Stimulated activated CD8-positive, alpha-beta memory T cell treated with anti-CD3 and anti-CD28 coated beads, Interleukin-7, amount 100 ng/mL, for 4 hours (primary cell): ENCODE measurements at regions not wholly inside any gene's neighbourhood (a gene's known extent, or its start where the extent isn't known, plus 50 kb on each side); places are given as distances from the start of the nearest gene placed in this dataset.

Source experiments
- DNase-seq, 2 donors: peaks; one replicate each; pipeline ENCODE4 v3.0.0-alpha.2; 2020; ENCODE audit warnings: low read depth in 2 of 2

DNA sequence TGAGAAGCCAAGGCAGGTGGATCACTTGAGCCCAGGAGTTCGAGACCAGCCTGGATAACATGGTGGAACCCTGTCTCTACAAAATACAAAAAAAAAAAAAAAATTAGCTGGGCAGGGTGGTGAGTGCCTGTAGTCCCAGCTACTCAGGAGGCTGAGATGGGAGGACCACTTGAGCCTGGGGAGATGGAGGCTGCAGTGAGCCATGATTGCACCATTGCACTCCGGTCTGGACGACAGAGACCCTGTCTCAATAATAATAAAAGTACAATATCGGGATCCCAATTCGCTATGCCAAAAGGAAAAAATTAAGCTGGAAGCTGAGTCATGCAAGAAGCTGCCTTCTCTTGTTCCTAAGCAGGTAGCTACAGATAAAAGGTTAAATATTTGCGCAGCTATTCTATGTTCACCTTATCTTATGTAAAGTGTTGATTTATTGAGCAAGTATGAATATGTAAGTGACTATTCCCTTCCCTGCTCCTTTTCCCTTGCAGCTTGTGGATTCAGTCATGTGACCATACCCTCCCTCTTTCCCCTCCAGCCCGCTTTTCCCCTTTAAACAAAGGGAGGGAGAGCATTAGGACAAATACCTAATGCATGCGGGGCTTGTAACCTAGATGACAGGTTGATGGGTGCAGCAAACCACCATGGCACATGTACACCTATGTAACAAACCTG is 112.0 kb downstream of the LITAF start:
- DNase-seq, result no peak

DNA sequence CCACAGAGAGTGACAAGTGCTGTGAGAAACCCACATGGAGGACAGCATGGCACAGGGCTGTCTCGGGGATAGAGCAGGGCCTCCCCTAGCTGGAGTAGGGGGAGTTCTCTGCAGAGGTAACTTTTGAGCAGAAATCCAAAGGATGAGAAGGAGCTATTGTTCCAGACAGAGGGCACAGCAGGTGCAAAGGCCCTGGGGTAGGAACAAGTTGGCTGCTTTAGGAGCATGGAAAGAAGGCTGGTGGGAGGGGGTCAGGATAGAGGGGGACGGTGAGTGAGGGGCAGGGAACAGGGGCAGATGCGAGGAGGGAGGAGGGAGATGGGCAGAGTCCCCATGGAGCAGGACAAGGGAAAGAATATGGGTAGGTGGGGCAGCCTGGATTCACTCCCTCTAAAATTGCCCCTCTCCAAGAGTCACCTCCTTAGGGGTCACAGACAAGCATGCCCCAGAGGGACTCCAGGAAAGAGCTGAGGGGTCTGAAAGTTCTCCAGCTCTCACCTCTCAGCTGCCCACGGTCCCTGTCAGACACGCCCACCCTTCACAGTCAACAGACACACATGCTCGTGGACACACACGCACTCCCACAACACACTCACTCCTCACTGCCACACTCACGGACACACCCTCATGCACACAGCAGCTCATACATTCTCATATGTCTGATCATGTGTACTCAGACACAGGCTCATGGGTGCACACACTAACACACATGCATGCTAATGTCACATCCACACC is 110.7 kb downstream of the LITAF start:
- no peak for DNase-seq

DNA sequence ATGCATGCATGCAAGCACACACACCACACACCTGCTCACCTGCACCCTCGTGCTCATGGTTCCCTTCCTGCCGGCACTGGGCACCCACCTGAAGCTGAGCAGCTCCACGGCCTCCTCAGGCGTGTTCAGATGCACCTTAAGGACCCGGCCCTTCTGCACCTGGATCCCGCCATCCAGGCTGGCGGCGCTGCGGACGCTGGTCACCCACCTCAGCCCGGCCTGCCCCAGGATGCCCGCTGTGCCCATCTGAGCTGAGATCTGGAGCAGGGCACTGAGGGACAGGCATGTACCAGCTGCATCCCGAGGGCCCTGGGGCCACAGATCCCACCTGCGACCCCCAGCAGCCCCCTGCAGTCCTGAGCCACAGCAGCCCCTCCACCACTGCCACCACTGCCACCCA is 110.0 kb downstream of the LITAF start:
- no peak for DNase-seq

DNA sequence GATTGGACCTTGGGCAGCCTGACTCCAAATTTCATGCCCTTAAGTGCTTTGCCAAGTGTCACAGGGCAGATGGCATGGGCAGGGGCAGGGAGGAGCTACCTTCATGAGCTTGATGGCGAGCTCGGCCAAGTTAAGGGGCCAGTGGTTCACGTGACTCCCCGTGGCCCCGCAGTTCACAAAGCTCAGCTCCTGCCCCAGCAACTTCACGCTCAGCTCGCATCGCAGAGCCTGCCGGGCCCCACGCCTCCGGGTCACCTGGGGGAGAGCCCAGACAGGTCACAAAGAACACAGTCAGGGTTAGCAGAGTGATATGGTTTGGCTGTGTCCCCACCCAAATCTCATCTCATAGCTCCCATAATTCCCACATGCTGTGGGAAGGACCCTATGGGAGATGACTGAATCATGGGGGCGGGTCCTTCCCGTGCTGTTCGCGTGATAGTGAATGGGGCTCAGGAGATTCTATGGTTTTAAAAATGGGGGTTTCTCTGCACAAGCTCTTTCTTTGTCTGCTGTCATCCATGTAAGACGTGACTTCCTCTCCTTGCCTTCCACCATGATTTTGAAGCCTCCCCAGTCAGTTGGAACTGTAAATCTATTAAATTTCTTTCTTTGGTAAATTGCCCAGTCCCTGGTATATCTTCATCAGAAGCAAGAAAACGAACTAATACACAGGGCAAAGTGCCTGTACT is 108.1 kb downstream of the LITAF start:
- DNase-seq, result no peak

DNA sequence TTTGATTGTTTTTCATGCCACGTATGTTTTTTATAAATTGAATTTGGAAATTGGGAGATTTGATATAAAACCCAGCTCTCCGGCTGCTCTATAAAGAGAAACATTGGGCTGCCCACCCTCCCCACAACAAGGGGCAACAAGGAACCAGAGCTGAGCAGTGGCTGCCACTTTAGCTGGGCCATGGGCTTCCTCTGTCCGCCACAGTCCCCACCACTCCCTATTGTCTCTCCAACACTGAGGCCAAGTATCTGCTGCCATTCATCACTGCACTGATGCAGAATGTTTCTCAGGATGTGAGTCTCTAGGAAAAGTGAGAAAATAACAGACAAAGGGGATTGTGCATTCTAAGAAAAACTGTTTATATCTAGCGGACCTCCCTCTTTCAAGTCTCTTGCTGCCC is 106.8 kb downstream of the LITAF start:
- DNase-seq, result no peak

DNA sequence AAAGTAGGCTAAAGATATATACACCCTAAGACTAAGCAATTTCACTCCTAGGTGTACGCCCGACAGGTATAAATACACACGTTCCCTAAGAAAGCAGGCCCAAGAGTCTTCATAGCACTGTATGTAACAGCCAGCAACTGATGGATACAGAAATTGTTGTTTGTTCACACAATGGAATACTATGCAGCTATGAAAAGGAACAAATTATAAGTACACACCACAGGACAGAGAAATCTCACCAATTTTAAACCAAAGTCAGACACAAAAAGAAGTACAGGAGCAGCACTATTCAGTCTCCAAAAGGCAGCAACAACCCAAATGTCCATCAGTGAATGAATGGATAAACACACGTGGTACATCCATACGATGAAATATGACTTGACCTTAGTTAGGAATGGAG is 106.1 kb downstream of the LITAF start:
- DNase-seq, result no peak

DNA sequence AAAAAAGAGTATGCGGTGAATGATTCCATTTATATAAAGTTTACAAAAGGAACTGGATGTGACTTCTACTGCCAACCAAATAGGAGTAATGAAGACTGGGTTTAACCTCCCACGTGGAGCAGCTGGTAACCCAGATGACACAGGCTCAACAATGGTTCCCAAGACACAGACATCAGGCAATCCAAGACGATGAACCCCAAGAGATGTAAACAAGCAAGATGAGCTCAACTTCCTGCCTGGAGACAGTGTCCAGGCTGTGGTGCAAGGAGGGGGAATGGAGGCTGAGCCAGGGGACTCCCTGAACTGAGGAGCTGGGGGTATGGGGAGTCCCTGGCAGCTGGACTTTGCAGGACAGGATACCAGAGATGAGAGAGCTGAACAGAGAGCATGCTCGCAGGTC is 104.7 kb downstream of the LITAF start:
- DNase-seq, result no peak

DNA sequence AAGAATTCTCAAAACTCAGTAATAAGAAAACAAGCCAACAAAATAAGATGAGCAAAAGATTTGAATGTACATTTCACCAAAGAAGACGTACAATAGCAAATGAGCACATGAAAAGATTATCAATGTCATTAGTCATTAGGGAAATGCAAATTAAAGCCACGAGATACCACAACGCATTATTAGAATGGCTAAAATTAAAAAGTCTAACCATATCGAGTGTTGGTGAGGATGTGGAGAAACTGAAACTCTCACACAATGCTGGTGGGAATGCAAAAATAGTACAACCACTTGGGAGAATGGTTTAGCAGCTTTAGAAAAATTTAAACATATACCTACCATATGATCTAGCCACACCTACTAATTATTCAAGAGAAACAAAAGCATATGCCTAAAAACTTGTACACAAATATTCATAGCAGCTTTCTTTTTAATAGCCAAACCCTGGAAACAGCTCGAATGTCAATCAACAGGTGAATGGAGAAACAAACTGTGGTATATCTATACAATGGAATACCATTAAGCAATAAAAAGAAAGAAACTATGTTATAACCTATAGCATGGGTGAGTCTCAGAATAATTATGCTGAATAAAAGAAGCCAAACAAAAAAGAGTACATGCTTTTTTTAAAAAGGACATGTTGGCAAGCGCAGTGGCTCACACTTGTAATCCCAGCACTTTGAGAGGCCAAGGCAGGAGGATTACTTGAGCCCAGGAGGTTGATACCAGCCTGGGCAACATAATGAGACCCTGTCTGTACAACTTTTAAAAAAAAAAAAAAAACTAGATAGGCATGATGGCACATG is 103.6 kb downstream of the LITAF start:
- no peak for DNase-seq

DNA sequence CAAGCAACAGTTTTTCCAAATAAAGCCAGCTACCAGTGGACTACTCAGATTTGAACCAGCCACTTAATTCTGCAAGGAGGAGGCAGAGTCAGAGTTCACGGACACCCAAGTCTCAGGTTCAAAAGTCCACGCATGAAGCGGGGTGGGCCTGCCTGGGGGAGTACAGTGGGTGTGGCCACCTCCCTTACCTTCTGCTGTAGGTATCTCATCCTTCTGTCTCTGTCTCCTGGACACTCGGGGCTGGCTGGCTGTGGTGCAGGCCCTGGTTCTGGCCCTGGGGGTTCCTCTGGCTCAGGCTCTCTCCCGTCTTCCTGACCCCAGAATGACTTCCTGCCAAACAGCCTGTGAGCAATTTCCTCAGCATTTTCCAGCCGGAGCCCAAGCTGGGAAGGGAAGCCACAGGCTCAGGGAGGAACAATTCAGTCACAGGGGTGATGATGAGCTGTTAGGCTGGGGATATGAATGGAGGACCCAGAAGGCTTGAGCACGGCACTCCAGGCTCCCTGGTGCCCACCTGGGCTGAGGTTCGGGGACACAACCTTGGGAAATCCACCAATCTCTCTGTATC is 101.9 kb downstream of the LITAF start:
- DNase-seq, result no peak

DNA sequence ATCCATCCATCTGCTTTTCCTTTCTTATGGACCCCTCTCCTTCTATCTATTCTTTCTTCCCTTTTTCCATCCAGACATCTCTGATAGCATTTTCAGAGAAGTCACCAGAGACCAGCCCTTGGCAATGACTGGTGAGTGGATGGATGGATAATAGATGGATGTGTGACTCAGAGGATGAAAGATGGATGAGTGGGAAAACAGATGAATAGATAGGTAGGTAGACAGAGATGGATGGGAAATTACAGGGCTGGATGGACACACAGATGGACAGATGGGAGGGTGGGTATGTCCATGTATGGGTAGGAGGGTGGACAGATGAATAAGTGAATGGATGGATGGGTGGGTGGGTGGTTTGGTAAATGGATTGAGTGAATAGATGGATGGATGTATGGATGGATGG is 101.0 kb downstream of the LITAF start:
- no peak for DNase-seq

DNA sequence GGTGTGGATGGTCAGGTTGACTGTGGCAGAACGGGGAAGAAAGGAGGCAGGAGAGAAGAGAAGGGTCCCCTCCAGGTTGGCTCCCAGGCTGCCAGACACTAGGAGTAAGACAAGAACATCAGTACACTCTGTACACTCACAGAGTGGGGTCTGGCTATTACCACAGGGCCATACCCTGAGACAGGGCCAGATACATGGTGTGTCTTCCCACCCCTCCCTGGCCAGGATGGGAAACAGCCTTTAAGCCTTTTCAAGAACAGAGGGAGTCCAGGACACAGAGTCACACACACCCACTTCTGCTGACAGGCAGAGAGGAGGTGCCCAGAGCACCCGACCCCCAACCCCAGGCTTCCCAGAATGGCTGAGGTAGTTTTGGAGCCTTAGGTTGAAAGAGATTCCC is 99.4 kb downstream of the LITAF start:
- no peak for DNase-seq

DNA sequence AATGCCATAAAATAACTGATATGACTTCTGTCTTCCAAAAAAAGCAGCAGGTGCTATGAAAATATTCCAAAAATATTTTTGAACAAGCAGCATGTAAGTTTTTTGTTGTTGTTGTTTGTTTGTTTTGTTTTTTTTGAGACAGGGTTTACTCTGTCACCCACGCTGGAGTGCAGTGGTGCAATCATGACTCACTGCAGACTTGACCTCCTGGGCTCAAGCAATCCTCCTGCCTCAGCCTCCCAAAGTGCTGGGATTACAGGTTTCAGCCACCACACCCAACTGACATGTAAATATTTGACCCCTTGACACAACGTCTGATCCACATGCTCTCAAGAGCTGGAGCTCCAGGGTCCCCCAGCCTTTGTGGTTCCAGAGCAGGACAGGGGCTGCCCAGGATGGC is 98.4 kb downstream of the LITAF start:
- no peak for DNase-seq

DNA sequence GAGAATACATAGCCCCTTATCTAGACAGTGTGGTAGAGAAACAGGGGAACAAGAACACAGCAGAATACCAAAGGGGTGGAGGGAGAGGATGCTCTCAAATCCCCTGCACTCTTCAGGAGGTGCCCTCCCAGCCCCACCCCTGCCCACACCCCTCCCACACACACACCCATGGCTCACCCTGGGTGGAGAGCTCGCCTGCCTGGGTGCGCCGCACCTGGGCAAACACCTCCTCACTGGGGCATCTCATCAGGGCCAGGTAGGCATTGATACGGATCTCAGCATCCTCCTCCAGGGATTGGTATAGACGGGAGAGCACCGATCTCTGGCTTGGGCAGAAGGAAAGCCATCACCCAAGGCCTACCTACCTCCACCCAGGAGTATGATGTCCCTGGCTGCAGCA is 95.2 kb downstream of the LITAF start:
- no peak for DNase-seq

DNA sequence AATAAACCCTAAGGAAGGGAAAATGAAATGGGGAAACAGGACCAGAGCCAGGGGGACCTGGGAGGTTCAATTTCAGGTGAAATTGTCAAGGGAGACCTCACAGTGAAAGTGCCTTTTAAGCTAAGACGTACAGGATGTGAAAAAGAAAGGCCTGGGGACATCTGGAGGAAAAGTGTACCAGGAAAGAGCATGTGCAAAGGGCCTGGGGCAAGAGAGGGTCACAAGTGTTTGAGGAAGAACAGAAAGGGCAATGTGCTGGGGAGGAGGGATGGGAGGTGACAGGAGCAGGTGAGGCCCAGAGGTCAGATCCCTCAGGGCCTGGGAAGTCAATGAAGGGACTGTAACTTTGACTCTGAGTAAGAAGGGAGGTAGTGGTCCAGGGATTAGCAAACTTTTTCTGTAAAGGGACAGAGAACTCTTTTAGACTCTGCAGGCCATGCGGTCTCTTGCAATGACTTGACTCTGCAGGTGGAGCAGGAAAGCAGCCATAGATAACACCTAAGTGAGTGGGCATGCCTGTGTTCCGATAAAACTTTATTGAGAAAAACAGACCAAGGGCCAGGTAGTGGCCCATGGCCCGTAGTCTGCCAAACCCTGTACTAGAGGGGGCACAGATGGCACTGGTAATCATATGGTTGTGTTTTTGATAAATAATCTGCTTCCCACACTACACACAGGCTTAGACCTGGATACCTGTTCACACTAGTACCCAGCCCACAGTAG is 93.8 kb downstream of the LITAF start:
- no peak for DNase-seq

DNA sequence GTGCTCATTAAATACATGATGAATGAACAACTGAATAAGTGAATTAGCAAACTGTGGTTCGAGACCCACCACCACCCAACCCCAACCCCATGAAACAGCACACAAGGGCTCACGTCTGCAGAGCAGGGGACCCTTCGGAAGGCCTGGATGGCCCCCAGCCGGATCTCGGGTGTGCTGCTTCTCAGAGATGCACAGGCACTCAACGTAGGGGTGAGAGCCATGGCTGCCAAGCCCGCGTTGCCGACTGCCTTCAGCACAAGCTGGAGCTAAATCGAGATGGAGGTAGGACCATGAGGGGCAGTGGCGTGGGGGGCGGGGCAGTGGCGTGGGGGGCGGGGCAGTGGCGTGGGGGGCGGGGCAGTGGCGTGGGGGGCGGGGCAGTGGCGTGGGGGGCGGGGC is 93.2 kb downstream of the LITAF start:
- no peak for DNase-seq

DNA sequence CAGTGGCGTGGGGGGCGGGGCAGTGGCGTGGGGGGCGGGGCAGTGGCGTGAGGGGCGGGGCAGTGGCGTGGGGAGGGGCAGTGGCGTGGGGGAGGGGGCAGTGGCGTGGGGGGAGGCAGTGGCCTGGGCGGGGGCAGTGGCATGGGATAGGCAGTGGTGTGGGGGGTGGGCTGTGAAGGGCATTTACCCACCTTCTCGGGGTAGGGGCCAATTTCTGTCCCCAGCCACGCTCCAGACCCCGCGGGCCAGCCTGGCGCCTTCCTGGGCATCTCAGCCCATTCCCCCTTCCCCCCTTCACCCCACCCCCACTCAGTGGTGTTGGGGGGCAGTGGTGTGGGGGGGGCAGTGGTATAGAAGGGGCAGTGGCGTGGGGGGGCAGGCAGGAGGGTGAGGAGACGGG is 92.7 kb downstream of the LITAF start:
- no peak for DNase-seq

DNA sequence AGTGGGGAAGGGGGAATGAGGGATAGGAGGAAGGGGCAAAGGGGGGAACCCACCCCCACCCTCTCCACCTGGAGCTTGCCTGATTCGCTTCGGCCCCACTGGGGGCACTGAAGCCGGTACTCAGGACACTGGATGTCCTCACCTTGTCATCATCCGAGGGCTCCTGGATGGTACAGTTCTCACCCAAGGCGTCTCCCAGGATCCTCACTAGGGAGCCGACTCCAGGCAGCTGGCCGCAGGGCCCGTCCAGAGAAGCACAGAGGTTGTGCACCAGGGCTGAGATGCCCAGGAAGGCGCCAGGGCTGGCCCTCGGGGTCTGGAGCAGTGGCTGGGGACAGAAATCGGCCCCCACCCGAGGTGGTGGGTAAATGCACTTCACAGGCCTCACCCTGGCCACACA is 92.3 kb downstream of the LITAF start:
- no peak for DNase-seq

DNA sequence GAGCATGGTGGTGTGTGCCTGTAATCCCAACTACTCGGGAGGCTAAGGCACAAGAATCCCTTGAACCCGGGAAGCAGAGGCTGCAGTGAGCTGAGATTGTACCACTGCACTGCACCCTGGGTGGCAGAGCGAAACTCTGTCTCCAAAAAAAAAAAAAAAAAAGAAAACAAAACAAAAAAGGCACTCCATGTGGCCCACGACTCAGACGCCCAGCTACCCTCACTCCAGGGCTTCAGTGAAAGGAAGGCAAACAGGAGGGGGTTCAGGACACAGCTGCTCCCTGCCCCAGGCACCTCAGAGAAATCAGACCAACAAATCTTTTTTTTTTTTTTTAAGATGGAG is 91.7 kb downstream of the LITAF start:
- no peak for DNase-seq
